GM10266 (cell line): ENCODE measurements at regions not wholly inside any gene's neighbourhood (a gene's known extent, or its start where the extent isn't known, plus 50 kb on each side); places are given as distances from the start of the nearest gene placed in this dataset.

Source experiments
- DNase-seq: peaks from one replicate; pipeline ENCODE4 v3.0.0; 2012; ENCODE audit errors: extremely low spot score
- CTCF ChIP-seq: IDR thresholded peaks from 2 replicates; pipeline ENCODE4 v1.5.1; 2012; ENCODE audit warnings: mild to moderate bottlenecking, low read depth; ENCODE audit not compliant: control insufficient read depth, insufficient read depth; ENCODE audit errors: missing control alignments

GRCh38 chr13:106003651-106004050, 531.8 kb downstream of the EFNB2 start:
- no peak for DNase-seq
- no peak for TF ChIP-seq CTCF

GRCh38 chr13:106001443-106001842, 534.0 kb downstream of the EFNB2 start:
- TF ChIP-seq CTCF = no peak
- DNase-seq = no peak

- no peak for TF ChIP-seq CTCF
- no peak for DNase-seq
Observed at GRCh38 chr13:105997581-105998550, 537.6 kb downstream of the EFNB2 start.

- no peak for DNase-seq
- TF ChIP-seq CTCF = no peak
Observed at GRCh38 chr13:105996391-105997025, 539.0 kb downstream of the EFNB2 start.

- DNase-seq = no peak
- no peak for TF ChIP-seq CTCF
Observed at GRCh38 chr13:105994340-105994739, 541.1 kb downstream of the EFNB2 start.

- no peak for DNase-seq
- no peak for TF ChIP-seq CTCF
Observed at GRCh38 chr13:105991622-105992277, 543.7 kb downstream of the EFNB2 start.
